Liver (tissue), 2 donors: ENCODE measurements at regions not wholly inside any gene's neighbourhood (a gene's known extent, or its start where the extent isn't known, plus 50 kb on each side); places are given as distances from the start of the nearest gene placed in this dataset.

ENCODE experiments used
- EGR1 ChIP-seq, 2 donors: IDR thresholded peaks; 2 replicates each; pipeline ENCODE4 v1.6.1; 2016 to 2018; ENCODE audit warnings: antibody characterized with exemption in 2 of 2, low read depth in 2 of 2
- SP1 ChIP-seq: IDR thresholded peaks from 2 replicates; pipeline ENCODE4 v1.6.1; 2018; ENCODE audit warnings: antibody characterized with exemption, mild to moderate bottlenecking
- donor health status: healthy.

DNA sequence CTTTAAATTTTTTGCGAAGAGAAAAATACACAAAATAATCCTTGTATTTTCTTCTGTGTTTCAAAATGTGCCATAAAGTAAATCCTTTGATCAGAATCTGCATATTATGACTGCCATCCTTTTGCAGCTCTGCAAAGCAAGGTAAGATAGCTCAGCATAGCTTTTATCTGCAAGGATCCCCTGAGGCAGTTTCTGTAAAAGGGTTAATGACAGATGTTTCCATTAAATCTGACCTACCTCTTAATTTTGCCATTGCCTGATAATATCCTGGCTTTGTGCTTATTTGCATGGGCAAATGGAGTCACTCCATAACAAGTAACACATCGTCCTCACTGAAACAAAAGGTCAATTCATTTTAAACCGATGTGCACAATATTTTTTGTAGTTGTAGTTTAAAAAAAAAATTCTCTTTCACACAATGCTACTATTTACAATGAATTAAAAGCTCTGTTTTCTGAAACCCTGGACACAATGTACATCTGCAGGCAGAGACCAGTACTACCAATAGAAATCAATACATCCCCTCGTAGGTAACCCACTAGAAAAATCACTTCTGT lies 108.5 kb upstream of the SOX5 start:
- no peak for TF ChIP-seq EGR1 (IDR thresholded peaks at IDR 0.05; ENCODE audit: low read depth in 2 of 2)
- TF ChIP-seq SP1 = no peak
